GM21737 (cell line): ENCODE measurements at regions not wholly inside any gene's neighbourhood (a gene's known extent, or its start where the extent isn't known, plus 50 kb on each side); places are given as distances from the start of the nearest gene placed in this dataset.

ENCODE experiments used
- ATAC-seq: cut with Tn5 transposase; IDR thresholded peaks from one replicate; pipeline ENCODE4 v1.9.1; 2021; ENCODE audit warnings: mild to moderate bottlenecking, moderate library complexity; ENCODE audit not compliant: unreplicated experiment

- no peak for ATAC-seq
These were observed 280.8 kb downstream of the ARHGAP12 start for GRCh38 chr10:31647861-31648260.

- ATAC-seq, result no peak
These were observed 282.1 kb downstream of the ARHGAP12 start for GRCh38 chr10:31646519-31646918.

GRCh38 chr10:31645786-31646185 is 282.8 kb downstream of the ARHGAP12 start:
- ATAC-seq, result no peak

- no peak for ATAC-seq
These were observed 283.5 kb downstream of the ARHGAP12 start for GRCh38 chr10:31644931-31645633.

- ATAC-seq, result no peak
These were observed 286.4 kb downstream of the ARHGAP12 start for GRCh38 chr10:31642281-31642680.

- no peak for ATAC-seq
These were observed 293.1 kb downstream of the ARHGAP12 start for GRCh38 chr10:31635415-31636065.

- ATAC-seq, result no peak
These were observed 293.6 kb downstream of the ARHGAP12 start for GRCh38 chr10:31635009-31635408.

GRCh38 chr10:31630861-31631567 is 297.6 kb downstream of the ARHGAP12 start:
- ATAC-seq, result no peak

- no peak for ATAC-seq
These were observed 303.1 kb downstream of the ARHGAP12 start for GRCh38 chr10:31625566-31625965.

- ATAC-seq, result no peak
These were observed 304.0 kb downstream of the ARHGAP12 start for GRCh38 chr10:31624611-31625010.

- ATAC-seq, result no peak
These were observed 304.7 kb downstream of the ARHGAP12 start for GRCh38 chr10:31623947-31624346.

GRCh38 chr10:31623466-31623865 is 304.4 kb downstream of the ZEB1 start:
- ATAC-seq, result no peak

- ATAC-seq, result no peak
These were observed 304.0 kb downstream of the ZEB1 start for GRCh38 chr10:31622978-31623377.

GRCh38 chr10:31621733-31622132 is 302.7 kb downstream of the ZEB1 start:
- ATAC-seq, result no peak

- no peak for ATAC-seq
These were observed 301.5 kb downstream of the ZEB1 start for GRCh38 chr10:31620226-31621151.

- no peak for ATAC-seq
These were observed 300.6 kb downstream of the ZEB1 start for GRCh38 chr10:31619531-31620061.

- ATAC-seq, result no peak
These were observed 299.7 kb downstream of the ZEB1 start for GRCh38 chr10:31618541-31619291.

- ATAC-seq, result no peak
These were observed 298.7 kb downstream of the ZEB1 start for GRCh38 chr10:31617757-31618156.

- no peak for ATAC-seq
These were observed 298.1 kb downstream of the ZEB1 start for GRCh38 chr10:31617133-31617532.

- ATAC-seq, result no peak
These were observed 296.1 kb downstream of the ZEB1 start for GRCh38 chr10:31615129-31615528.
